ENCODE measurements at regions not wholly inside any gene's neighbourhood (a gene's known extent, or its start where the extent isn't known, plus 50 kb on each side); places are given as distances from the start of the nearest gene placed in this dataset.
"Not testable (repeated sequence)": the region's sequence is repeated elsewhere in the genome, so short reads cannot be mapped to it uniquely, and the experiment has no call there.

GRCh38 chr5:67978171-67978570 lies 237.4 kb upstream of the PIK3R1 start:
- DNase-seq = no peak

DNA sequence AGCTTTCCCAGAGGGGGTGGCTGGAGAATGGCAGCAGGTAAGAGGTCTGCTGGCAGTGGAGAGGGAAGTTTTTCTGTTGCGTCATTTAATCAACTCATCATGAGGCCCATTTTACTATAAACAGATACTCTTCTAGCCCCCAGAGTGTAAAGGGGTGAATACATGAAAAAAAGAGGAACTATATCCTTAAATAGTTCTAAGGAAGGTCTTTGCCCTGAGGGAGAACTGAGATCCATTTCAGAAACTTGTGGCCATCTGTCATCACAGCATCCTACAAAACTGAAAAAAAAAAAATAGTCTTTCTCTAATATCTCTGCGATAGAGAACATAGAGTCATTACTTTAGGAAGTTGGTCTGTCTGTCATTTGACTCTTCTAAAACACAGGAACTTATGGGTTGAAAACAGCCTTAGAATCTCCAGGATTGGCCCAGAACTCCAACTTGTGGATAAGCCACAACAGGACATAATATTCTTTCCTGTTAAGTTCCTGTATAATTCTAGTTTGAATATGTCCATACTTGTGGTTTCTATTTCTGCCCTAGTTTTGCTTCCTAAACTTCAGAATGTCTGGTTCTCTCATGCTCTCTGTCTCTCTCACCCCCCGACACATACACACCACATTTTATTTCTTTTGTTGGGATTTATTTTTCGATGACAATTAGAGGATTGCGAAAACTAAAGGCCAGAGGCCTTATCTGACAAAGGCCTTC lies 238.5 kb upstream of the PIK3R1 start:
- no peak for DNase-seq

DNA sequence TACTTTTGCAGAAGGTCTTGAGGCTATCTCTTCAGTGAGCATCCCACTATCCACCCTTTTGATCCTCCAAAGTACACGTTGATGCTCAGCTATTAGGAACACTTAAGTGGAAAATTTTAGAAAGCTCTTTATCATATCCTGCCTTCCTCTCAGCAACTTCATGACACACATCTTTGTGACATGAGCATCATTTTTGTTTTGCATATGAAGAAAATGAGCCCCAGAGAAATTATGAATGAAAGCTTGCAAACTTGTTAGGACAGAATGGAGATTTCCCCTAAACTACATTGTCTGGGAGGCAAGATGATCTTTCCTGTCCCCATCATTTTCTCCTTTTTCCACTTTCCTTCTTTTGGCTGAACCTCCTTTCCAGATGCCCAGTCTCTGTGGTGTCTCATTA lies 239.4 kb upstream of the PIK3R1 start:
- DNase-seq = no peak

DNA sequence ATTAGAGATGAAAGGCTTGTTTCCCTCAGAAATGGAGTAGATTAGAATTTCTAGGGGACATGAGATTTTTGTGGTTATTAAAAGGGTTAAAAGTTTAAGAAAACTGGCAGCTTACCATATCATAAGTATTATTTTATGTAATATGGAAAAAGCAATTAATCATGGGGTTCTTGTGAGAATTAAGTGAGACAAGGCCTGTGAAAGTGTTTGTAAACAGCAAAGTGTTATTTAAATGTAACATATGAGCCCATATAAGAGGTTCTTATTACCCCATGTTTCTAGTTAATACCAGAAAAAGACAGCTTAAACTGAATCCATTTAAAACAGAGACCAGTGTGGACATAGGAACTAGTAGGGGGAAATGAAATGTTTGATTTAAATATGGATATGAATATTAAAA lies 241.1 kb upstream of the PIK3R1 start:
- no peak for DNase-seq

GRCh38 chr5:67974054-67974453 lies 241.5 kb upstream of the PIK3R1 start:
- DNase-seq = no peak

- DNase-seq = no peak
Measured at GRCh38 chr5:67971971-67972821, 243.4 kb upstream of the PIK3R1 start.

DNA sequence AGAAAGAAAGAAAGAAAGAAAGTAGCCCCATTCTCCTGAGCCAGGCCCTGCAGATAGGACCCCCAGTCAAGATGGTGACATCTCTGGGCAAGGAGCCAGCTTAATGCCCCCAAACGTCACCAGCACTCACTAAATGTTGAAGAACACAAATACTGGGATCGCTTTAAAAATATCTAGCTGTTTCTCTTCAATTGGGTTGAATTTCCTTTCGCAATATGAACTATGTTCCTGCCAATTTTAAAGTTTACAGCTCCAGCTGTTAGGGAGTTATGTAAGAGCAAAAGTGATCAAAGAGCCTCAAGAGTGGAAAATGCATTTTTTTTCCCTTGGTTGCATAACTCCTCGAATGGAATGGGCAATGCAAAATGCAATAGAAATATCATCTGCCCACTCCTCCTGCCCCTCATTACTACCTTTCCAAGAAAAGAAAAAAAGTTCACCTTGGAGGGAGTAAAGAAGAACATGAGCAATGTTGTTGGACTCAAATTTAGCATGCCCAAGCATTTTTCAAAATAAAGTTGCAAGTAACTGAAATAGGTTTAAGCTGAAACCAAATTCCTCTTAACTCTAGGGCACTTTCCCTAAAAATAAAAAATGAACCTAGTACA lies 244.2 kb upstream of the PIK3R1 start:
- DNase-seq = no peak

DNA sequence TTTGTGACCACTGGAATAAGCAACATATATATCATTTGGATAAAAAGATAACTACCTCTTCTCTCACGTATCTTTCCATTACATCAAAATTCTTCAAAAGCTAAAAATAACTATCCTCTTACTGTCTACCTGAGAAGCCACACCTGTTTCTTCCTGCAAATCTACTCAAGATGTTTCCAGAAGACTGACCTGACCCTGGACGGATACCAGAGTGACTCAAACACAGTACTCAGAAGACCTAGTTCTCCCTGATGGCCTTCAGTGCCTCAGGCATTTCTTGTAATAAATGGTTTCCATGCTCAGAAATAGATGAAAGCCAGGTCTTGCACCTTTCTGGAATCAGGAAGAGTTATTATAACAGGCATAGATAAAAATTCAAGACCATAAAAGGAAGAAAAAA lies 245.9 kb upstream of the PIK3R1 start:
- no peak for DNase-seq

DNA sequence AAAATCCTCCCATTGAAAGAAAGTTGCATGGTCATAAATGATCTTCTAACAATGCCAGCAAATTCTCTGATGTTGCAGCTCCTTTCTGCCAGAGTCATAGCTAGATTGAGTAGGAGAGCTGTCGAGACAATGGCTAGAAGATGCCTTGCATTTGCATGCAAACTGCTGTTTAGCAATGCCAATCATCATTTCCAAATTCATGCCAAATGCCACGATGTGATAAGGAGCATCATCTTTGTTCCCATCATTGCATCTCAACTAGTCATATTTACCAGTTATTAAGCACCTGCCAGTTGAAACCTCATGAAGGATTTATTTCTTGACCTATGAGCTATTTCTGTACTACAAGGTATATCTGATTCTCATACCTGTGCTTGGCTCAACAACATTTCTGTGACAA lies 246.4 kb upstream of the PIK3R1 start:
- no peak for DNase-seq

GRCh38 chr5:67966712-67967111 lies 248.8 kb upstream of the PIK3R1 start:
- no peak for DNase-seq

DNA sequence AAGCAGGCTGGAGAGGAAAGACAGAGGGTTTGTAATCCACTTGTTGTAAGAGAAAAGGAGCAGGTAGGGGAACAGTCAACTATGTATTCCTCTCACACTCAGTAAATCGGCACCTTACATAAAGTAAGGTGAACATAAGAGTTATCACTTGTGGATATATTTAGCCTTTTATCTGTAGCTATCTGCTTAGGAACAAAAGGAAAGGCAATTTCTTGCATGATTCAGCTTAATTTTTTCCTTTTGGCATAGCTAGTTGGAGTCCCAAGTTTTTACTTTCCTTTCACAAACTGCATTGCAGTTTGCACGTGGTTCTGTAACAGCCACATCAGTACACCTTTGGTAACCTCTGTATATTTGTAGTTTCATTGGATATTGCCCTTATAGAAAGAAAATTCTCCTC lies 250.9 kb upstream of the PIK3R1 start:
- DNase-seq = no peak

DNA sequence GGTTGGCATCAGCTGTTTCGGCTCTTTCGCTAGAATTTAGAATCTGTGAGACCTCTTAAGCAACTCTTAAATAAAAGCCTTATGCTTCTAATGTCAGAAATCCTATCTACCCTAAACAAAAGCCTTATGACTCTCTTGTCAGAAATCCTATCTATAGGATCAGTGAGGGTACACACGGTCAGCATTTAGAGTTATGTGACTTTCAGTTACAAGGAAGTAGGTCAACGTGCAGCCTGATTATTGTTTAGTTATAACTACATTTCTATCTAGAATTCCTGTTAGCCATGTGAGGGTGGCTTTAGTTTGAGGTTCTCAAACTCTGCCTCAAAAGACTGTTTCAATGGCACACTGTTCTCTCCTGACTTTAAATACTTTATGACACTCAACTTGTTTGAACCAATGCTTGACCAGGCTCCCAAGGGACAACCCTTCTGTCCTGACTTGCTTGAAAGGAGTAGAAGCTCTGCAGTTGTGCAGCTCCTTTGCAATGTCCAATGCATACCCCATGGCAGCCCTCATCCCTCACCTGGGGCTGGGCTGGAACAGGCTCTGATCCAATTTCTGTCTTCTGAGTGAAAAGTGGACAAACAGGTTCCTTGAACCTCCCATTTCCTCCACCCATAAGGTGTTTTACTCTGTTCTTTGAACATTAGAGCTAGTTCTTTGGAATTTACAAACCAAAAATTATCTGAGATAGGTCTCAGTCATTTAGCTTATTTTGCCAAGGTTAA lies 251.6 kb upstream of the PIK3R1 start:
- DNase-seq = no peak

GRCh38 chr5:67960939-67961338 lies 254.6 kb upstream of the PIK3R1 start:
- no peak for DNase-seq

DNA sequence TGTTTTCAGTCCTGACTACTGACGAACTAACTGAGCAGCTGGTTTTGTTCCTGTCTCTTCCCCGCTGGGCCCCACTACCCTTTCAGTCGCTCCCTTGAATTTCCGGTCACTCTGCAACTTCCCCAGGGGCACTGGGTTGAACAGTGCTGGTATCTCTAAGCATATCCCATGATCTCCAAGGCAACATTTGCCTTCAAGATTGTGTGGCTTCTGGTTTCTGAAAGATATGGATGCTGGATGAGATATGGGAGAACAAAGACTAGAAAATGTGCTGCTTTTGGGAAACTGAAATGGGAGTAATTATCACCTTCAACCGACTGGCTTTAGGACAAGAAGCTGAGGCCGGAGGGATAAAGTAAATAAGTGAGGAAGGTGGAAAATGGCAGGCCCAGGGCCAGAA lies 258.2 kb upstream of the PIK3R1 start:
- DNase-seq = no peak

- no peak for DNase-seq
Measured at GRCh38 chr5:67954351-67954750, 261.2 kb upstream of the PIK3R1 start.

- no peak for DNase-seq
Measured at GRCh38 chr5:67942421-67942820, 273.1 kb upstream of the PIK3R1 start.

GRCh38 chr5:67941614-67942401 lies 273.7 kb upstream of the PIK3R1 start:
- DNase-seq = no peak

DNA sequence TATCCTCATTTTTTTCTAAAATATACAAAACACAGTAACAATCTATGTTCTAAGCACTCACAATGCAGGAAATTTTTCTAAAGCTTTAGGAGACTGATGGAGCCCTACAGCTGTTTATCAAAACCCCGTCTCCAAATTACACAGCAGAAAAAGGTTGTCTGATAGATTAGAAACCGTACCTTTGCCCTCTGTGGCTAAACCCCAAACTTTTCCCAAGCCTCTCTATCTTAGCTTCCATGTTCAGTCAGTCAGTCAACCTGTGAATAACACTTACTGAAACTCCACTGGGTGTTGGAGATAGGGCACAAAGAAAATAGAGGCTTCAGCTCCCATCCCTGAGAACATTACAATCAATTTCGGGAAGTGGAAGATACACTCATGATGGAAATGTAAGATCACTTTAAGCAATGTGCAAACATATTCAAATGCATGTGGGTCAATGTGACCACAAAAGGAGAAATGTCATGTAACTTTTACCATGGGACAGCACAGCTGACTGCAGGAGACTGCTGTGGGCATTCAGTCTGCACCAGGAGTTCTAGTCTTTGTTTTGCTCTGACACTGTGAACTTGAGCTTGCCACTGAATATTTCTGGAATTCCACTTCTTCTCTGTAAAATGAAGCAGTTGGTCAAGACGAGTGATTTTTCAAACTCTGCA lies 279.5 kb upstream of the PIK3R1 start:
- no peak for DNase-seq

DNA sequence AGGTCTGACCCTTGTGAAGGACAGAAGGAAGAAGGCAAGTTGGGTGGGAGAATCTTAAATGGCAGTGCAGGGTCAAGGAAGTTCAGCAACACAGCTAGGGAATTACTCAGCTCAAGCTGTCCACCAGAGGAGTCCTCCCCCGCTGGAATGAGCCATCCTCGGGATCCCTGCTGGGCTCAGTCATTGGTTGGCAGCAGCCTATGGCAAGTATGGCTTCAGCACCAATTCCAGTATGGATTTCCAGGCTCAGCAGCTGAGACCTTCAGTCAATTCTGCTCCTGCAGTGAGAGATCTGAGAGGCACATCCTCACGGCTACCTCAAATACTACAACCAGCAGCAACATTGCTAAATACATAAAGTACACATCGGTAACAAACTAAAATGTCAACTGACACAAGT lies 280.6 kb upstream of the PIK3R1 start:
- DNase-seq = no peak

GRCh38 chr5:67925511-67925910 lies 290.0 kb upstream of the PIK3R1 start:
- no peak for DNase-seq

DNA sequence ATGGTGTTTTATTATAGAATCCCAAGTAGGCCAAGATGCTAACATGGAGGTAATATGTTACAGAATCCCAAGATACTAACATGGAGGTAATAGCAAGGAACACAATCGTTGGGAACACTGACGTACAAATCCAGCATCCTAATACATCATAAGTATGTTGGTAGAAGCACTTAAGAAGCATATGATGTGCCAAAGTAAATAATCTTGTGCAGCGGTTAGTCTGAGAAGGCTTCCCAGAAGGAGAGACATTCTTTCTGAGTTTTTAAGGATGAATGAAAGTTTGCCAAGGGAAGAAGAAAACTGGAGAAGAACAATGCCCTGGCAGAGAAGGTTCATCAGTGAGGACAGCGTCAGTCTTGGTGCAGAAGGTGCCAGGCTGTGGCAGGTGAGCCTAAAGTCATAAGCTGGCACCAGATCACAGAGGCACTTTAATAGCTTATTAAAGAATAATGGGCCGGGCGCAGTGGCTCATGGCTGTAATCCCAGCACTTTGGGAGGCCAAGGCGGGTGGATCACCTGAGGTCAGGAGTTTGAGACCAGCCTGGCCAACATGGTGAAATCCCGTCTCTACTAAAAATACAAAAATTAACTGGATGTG lies 294.5 kb upstream of the PIK3R1 start:
- DNase-seq = no peak

DNA sequence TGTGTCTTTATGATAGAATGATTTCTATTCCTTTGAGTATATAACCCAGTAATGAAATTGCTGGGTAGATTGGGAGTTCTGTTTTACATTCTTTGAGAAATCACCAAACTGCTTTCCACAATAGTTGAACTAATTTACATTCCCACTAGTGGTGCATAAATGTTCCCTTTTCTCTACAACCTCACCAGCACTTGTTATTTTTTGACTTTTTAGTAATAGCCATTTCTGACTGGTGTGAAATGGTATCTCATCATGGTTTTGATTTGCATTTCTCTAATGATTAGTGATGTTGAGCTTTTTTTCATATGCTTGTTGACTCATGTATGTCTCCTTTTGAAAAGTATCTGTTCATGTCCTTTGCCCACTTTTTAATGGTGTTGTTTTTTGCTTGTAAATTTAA lies 296.0 kb upstream of the PIK3R1 start:
- DNase-seq = not testable (repeated sequence)

Measured in CD4-positive, alpha-beta T cell treated with Interleukin-4 for 1 hour (primary cell).